ENCODE measurements at regions not wholly inside any gene's neighbourhood (a gene's known extent, or its start where the extent isn't known, plus 50 kb on each side); places are given as distances from the start of the nearest gene placed in this dataset.

GRCh38 chr7:25500393-25500921, 272.2 kb upstream of the NPVF start:
- ChIA-PET CTCF (no interaction called here), POLR2A (no interaction called here)

GRCh38 chr7:25503306-25503705, 275.0 kb upstream of the NPVF start:
- no peak overlapping the region for H3K4me3 ChIP-seq (ENCODE audit: low read depth, low read length)
- POLR2A ChIA-PET = no interaction called here
- TF ChIP-seq CTCF (IDR thresholded peaks at IDR 0.05; ENCODE audit: insufficient read depth, low read length, missing control alignments) = no peak
- no peak for DNase-seq (ENCODE audit: low read depth, low spot score)
- CTCF ChIA-PET = no interaction called here

More at GRCh38 chr7:25500393-25500921, 272.2 kb upstream of the NPVF start:
- no peak overlapping the region for H3K4me3 ChIP-seq (ENCODE audit: low read depth, low read length)
- no peak for DNase-seq (ENCODE audit: low read depth, low spot score)
- TF ChIP-seq CTCF (IDR thresholded peaks at IDR 0.05; ENCODE audit: insufficient read depth, low read length, missing control alignments) = no peak

- POLR2A ChIA-PET = no interaction called here
Observed at GRCh38 chr7:25512061-25512687, 283.9 kb upstream of the NPVF start.

GRCh38 chr7:25515633-25516275, 287.5 kb upstream of the NPVF start:
- TF ChIP-seq CTCF (IDR thresholded peaks at IDR 0.05; ENCODE audit: insufficient read depth, low read length, missing control alignments) = no peak
- no peak overlapping the region for H3K4me3 ChIP-seq (ENCODE audit: low read depth, low read length)
- ChIA-PET CTCF (no interaction called here), POLR2A (no interaction called here)
- no peak for DNase-seq (ENCODE audit: low read depth, low spot score)

More at GRCh38 chr7:25512061-25512687, 283.9 kb upstream of the NPVF start:
- DNase-seq (ENCODE audit: low read depth, low spot score) = no peak
- no peak overlapping the region for H3K4me3 ChIP-seq (ENCODE audit: low read depth, low read length)
- no peak for TF ChIP-seq CTCF (IDR thresholded peaks at IDR 0.05; ENCODE audit: insufficient read depth, low read length, missing control alignments)
- CTCF ChIA-PET = no interaction called here

- no peak overlapping the region for H3K4me3 ChIP-seq (ENCODE audit: low read depth, low read length)
- POLR2A ChIA-PET = no interaction called here
- CTCF ChIA-PET = no interaction called here
- TF ChIP-seq CTCF (IDR thresholded peaks at IDR 0.05; ENCODE audit: insufficient read depth, low read length, missing control alignments) = no peak
- DNase-seq (ENCODE audit: low read depth, low spot score) = no peak
Observed at GRCh38 chr7:25517906-25518305, 289.6 kb upstream of the NPVF start.

GRCh38 chr7:25520017-25520416, 291.7 kb upstream of the NPVF start:
- DNase-seq (ENCODE audit: low read depth, low spot score) = no peak
- ChIA-PET CTCF (no interaction called here), POLR2A (no interaction called here)
- TF ChIP-seq CTCF (IDR thresholded peaks at IDR 0.05; ENCODE audit: insufficient read depth, low read length, missing control alignments) = no peak
- H3K4me3 ChIP-seq (ENCODE audit: low read depth, low read length) = no peak overlapping the region

Data from AG04449 (cell line).